ENCODE measurements at regions not wholly inside any gene's neighbourhood (a gene's known extent, or its start where the extent isn't known, plus 50 kb on each side); places are given as distances from the start of the nearest gene placed in this dataset.
"Not testable (repeated sequence)": the region's sequence is repeated elsewhere in the genome, so short reads cannot be mapped to it uniquely, and the experiment has no call there.

GRCh38 chr10:130717083-130717482 is 580.9 kb downstream of the GLRX3 start:
- H3K27me3 Mint-ChIP-seq (ENCODE audit: insufficient read depth, unreplicated experiment): peaks cover 13% of the 10 kb centered on the region
- no peaks in the 10 kb centered on the region for H3K4me1 Mint-ChIP-seq (ENCODE audit: insufficient read depth, unreplicated experiment)
- CTCF ChIA-PET: interaction anchor here (0.6 to 0.7 kb wide), 2 partner anchors 12 to 15 kb away, joined by 3 read pairs; no protein-coding TSS in a partner anchor
- H3K9me3 Mint-ChIP-seq (ENCODE audit: unreplicated experiment): peaks cover 19% of the 10 kb centered on the region
- H3K36me3 Mint-ChIP-seq (ENCODE audit: insufficient read depth, unreplicated experiment): no peaks in the 10 kb centered on the region
- H3K27ac Mint-ChIP-seq (ENCODE audit: low read depth, unreplicated experiment): no peak overlapping the region
- BruUV-seq (replicated peaks): no TSS peak
- POLR2A ChIA-PET: no interaction called here
- intact Hi-C loops (cut with micrococcal nuclease): no loop called here
- DNase-seq (ENCODE audit: unreplicated experiment): no peak
- no peak overlapping the region for H3K4me3 Mint-ChIP-seq (ENCODE audit: unreplicated experiment)
- TF ChIP-seq, protein P1, sequence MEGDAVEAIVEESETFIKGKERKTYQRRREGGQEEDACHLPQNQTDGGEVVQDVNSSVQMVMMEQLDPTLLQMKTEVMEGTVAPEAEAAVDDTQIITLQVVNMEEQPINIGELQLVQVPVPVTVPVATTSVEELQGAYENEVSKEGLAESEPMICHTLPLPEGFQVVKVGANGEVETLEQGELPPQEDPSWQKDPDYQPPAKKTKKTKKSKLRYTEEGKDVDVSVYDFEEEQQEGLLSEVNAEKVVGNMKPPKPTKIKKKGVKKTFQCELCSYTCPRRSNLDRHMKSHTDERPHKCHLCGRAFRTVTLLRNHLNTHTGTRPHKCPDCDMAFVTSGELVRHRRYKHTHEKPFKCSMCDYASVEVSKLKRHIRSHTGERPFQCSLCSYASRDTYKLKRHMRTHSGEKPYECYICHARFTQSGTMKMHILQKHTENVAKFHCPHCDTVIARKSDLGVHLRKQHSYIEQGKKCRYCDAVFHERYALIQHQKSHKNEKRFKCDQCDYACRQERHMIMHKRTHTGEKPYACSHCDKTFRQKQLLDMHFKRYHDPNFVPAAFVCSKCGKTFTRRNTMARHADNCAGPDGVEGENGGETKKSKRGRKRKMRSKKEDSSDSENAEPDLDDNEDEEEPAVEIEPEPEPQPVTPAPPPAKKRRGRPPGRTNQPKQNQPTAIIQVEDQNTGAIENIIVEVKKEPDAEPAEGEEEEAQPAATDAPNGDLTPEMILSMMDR (IDR thresholded peaks at IDR 0.05; ENCODE audit: unreplicated experiment): no peak

GRCh38 chr10:130718744-130719447 is 582.7 kb downstream of the GLRX3 start:
- ChIA-PET POLR2A (interaction anchor here (0.8 kb wide), 1 partner anchor 30 kb away, joined by 4 read pairs; no protein-coding TSS in a partner anchor), CTCF (interaction anchor here (0.6 kb wide), 1 partner anchor 515 kb away, joined by 4 read pairs; no protein-coding TSS in a partner anchor)
- H3K27ac Mint-ChIP-seq (ENCODE audit: low read depth, unreplicated experiment); H3K36me3 Mint-ChIP-seq (ENCODE audit: insufficient read depth, unreplicated experiment); H3K4me3 Mint-ChIP-seq (ENCODE audit: unreplicated experiment); BruUV-seq (replicated peaks); H3K27me3 Mint-ChIP-seq (ENCODE audit: insufficient read depth, unreplicated experiment); H3K4me1 Mint-ChIP-seq (ENCODE audit: insufficient read depth, unreplicated experiment); intact Hi-C loops (cut with micrococcal nuclease); DNase-seq (ENCODE audit: unreplicated experiment): not testable (repeated sequence)
- H3K9me3 Mint-ChIP-seq (ENCODE audit: unreplicated experiment): peaks cover 10% of the 10 kb centered on the region

DNA sequence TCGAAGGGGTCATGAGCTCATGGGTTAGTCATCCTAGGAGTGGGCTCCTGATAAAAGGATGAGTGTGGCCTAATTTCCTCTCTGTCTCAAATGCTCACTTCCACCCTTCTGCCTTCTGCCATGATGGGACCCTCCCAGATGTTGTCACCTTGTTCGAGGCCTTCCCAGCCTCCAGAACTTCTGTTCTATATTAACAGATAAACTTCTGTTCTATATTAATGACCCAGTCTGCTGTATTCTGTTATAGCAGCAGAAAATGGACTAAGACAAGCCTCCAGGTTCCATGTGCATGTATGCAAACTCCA is 583.2 kb downstream of the GLRX3 start:
- ChIA-PET POLR2A (no interaction called here), CTCF (interaction anchor here (0.6 kb wide), 1 partner anchor 516 kb away, joined by 4 read pairs; no protein-coding TSS in a partner anchor)
- Mint-ChIP-seq H3K9me3 (ENCODE audit: unreplicated experiment) (peaks cover 10% of the 10 kb centered on the region), H3K4me3 (ENCODE audit: unreplicated experiment) (no peak overlapping the region), H3K27me3 (ENCODE audit: insufficient read depth, unreplicated experiment) (no peaks in the 10 kb centered on the region), H3K4me1 (ENCODE audit: insufficient read depth, unreplicated experiment) (no peaks in the 10 kb centered on the region), H3K27ac (ENCODE audit: low read depth, unreplicated experiment) (no peak overlapping the region), H3K36me3 (ENCODE audit: insufficient read depth, unreplicated experiment) (no peaks in the 10 kb centered on the region)
- TF ChIP-seq, protein P1 (IDR thresholded peaks at IDR 0.05; ENCODE audit: unreplicated experiment): no peak
- DNase-seq (ENCODE audit: unreplicated experiment): no peak
- intact Hi-C loops (cut with micrococcal nuclease): no loop called here
- BruUV-seq (replicated peaks): no TSS peak

DNA sequence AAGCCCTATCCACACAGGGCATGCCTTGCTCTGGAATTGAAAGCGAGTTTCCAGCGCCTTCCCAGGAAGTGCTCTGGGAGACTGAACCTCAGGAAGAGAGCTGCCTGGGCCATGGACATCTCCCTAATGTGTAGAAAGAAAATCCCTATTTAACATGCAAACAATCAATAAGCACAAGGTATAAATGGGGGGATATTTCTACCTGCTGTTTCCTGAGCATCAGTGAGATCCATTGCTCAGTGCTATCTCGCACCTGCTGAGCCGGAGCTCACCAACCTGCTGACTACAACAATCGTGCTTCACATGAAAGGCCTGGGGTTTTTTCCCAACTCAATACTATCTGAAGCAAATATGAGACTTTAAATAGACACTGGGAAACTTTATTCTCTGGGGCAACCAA is 584.0 kb downstream of the GLRX3 start:
- CTCF ChIA-PET: interaction anchor here (0.6 kb wide), 1 partner anchor 37 kb away, joined by 3 read pairs; no protein-coding TSS in a partner anchor
- POLR2A ChIA-PET: no interaction called here
- no peaks in the 10 kb centered on the region for H3K36me3 Mint-ChIP-seq (ENCODE audit: insufficient read depth, unreplicated experiment)
- no peak for DNase-seq (ENCODE audit: unreplicated experiment)
- intact Hi-C loops (cut with micrococcal nuclease): no loop called here
- TF ChIP-seq, protein P1 (IDR thresholded peaks at IDR 0.05; ENCODE audit: unreplicated experiment): no peak
- no peak overlapping the region for H3K4me3 Mint-ChIP-seq (ENCODE audit: unreplicated experiment)
- no TSS peak for BruUV-seq (replicated peaks)
- no peaks in the 10 kb centered on the region for H3K4me1 Mint-ChIP-seq (ENCODE audit: insufficient read depth, unreplicated experiment)
- no peak overlapping the region for H3K27ac Mint-ChIP-seq (ENCODE audit: low read depth, unreplicated experiment)
- peaks cover 10% of the 10 kb centered on the region for H3K9me3 Mint-ChIP-seq (ENCODE audit: unreplicated experiment)
- H3K27me3 Mint-ChIP-seq (ENCODE audit: insufficient read depth, unreplicated experiment): no peaks in the 10 kb centered on the region

Measured in MCF 10A (cell line).